Tongue (tissue), 2 donors: ENCODE measurements at regions not wholly inside any gene's neighbourhood (a gene's known extent, or its start where the extent isn't known, plus 50 kb on each side); places are given as distances from the start of the nearest gene placed in this dataset. TPM values are rescaled to one million over a fixed set of nuclear protein-coding genes. Genes with fewer than 3 reads are reported as not detected.

Experiments
- DNase-seq: peaks from one replicate; pipeline ENCODE4 v3.0.0-alpha.2; 2015
- small RNA-seq: library from RNA; depleted of rRNA; stranded (forward); fragments of <200 nt; gene quantifications from one replicate; pipeline ENCODE3, GENCODE V24; 2014; ENCODE audit warnings: low replicate concordance

- no peak for DNase-seq
Observed at GRCh38 chr6:163646133-163646532, 231.6 kb downstream of the QKI start.

GRCh38 chr6:163645560-163645959 lies 231.0 kb downstream of the QKI start:
- DNase-seq, result no peak

DNA sequence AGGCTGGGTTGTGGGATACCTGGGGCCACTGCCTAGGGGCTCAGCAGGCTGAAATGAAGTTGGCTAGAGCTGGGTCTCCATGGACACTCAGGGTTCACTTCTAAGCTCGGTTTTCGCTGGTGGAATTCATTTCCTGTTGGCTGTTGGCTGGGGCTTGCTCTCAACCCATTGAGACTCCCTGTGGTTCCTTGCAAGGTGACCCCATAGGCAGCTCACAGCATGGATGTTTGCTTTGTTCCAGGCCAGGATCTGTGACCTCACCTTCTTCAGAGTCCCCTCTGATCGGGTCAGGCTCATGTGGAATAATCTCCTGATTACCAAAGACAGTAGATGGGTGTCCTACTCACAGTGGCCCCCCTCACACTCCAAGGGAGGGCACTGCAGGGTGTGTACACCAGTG lies 229.3 kb downstream of the QKI start:
- DNase-seq, result no peak

DNA sequence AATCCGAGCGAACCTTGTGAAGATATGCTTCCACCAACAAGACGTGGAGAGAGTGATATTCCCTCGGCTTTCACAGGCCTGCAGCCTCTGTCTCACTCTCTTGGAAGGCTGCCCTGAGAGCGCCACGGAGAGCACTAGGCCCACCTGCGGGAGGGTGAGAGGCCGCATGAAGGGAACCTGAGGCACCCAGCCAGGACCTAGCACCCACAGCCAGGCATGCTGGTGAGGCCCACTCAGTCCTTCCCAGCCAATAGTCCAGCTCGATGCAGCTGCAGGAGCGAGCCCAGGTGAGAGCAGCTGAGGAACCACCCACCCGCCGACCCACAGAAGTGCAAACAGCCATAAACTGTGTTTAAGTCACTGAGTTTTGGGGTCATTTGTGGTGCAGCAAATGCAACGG lies 227.2 kb downstream of the QKI start:
- DNase-seq, result no peak

GRCh38 chr6:163640641-163641040 lies 226.1 kb downstream of the QKI start:
- DNase-seq, result no peak

GRCh38 chr6:163637524-163637923 lies 223.0 kb downstream of the QKI start:
- no peak for DNase-seq

GRCh38 chr6:163635731-163636364 lies 221.3 kb downstream of the QKI start:
- DNase-seq, result no peak

DNA sequence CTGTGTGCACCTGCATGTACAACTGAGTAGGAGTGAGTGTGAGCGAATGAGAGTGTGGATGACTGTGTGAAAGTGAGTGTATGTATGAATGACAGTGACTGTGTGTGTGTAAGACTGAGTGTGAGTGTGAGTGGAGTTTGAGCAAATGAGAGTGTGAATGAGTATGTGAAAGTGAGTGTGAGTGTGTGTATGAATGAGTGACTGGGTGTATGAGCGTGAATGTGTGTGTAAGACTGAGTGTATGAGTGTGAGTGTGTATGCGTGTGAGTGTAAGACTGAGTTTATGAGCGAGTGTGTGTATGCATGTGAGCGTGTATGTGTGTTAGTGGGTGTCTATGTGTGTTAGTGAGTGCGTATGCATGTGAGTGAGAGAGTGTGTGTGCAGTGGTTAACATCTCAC lies 220.8 kb downstream of the QKI start:
- DNase-seq, result no peak

GRCh38 chr6:163634211-163635171 lies 220.0 kb downstream of the QKI start:
- no peak for DNase-seq

GRCh38 chr6:163630991-163631390 lies 216.5 kb downstream of the QKI start:
- DNase-seq, result no peak

- no peak for DNase-seq
Observed at GRCh38 chr6:163630572-163630971, 216.1 kb downstream of the QKI start.

DNA sequence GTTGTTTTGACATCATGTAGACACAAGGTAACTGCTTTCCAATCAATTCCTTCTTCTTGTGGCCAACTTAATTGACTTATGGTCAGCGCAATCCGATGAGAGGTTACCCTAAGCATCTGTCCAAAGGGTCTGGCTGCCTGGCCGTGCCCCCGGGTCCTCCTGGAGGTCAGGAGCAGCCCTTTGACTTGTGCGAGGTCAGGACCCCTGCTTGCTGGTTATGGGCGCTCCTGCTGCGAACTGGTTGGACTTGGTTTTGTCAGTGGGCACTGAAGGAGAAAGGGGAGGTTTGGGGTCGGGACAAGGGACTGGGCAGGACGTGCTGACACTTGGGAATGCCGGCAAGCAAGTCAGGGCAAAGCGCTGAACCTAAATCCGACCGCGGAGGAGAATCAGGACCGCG lies 215.6 kb downstream of the QKI start:
- DNase-seq, result no peak

Small RNA genes lying in the stretch of these regions (small RNA-seq; reads per million reads assigned to genes)
- gene RN7SL366P, result not detected
